Hematopoietic multipotent progenitor cell treated with erythropoietin and hydrocortisone succinate and interleukin-3 and kit ligand, for 17 days (in vitro differentiated cells): ENCODE measurements at regions not wholly inside any gene's neighbourhood (a gene's known extent, or its start where the extent isn't known, plus 50 kb on each side); places are given as distances from the start of the nearest gene placed in this dataset.
"Not testable (repeated sequence)": the region's sequence is repeated elsewhere in the genome, so short reads cannot be mapped to it uniquely, and the experiment has no call there.

ENCODE experiments used
- DNase-seq: peaks from one replicate; pipeline ENCODE4 v3.0.0-alpha.2; 2015; ENCODE audit warnings: low spot score

- no peak for DNase-seq
Observed at GRCh38 chr4:138500869-138501268, 258.7 kb upstream of the SLC7A11 start.

DNA sequence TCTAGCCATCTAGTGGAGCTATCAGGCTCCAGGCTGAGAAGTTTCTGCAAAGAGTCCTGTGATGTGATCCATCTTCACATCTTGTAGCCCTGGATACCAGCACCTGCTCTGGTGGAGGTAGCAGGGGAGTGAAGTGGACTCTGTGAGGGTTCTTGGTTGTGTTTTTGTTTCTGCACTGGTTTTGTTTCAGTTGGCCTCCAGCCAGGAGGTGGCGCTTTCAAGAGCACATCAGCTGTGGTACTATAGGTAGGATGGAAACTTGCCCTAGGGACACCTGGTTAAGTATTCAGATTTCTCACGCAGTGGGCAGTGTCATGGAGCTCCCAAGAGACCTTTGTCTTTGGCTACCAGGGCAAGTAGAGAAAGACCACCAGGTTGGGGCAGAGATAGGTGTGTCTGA, 257.5 kb upstream of the SLC7A11 start:
- no peak for DNase-seq

GRCh38 chr4:138494931-138495330, 252.8 kb upstream of the SLC7A11 start:
- no peak for DNase-seq

- DNase-seq: no peak
Observed at GRCh38 chr4:138494116-138494515, 252.0 kb upstream of the SLC7A11 start.

DNA sequence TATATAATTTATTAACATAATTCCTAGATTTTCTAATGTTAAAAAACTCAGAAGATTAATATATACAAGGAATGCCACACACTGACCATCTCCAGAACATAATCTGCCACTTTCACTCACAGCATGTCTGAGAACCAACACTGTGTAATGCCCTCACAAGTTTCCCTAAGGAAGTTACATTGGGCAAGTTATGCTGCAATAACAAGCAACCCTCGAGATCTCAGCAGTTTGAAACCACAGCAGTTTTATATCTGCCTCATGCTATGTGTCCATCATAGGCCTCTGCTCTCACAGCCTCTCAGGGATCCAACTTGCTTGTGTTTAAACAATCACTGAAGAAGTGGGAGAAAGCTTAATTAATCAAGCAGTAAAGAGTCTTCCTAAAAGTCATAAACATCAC, 250.0 kb upstream of the SLC7A11 start:
- DNase-seq: no peak

- DNase-seq: no peak
Observed at GRCh38 chr4:138488533-138488932, 246.4 kb upstream of the SLC7A11 start.

- no peak for DNase-seq
Observed at GRCh38 chr4:138487670-138488069, 245.5 kb upstream of the SLC7A11 start.

DNA sequence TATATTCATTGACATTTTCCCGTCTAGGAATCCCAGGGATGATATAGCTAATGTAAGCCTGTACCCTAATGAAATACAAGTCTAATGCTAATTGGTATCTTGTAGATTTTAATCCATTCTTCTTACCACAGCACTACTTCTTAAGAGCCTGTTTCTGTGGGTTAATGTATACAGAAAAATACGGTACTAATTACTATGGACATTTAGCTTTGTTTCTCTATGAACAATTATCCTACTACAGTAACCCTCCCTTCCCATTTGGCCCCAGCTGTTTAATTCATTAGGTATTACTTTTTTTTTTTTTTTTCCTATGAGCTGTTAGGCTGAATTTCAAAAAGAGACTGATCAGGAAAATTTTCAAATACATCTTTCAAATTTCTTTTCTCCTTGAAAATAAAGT, 245.1 kb upstream of the SLC7A11 start:
- no peak for DNase-seq

- no peak for DNase-seq
Observed at GRCh38 chr4:138485498-138485897, 243.3 kb upstream of the SLC7A11 start.

GRCh38 chr4:138475116-138475515, 233.0 kb upstream of the SLC7A11 start:
- no peak for DNase-seq

- DNase-seq: no peak
Observed at GRCh38 chr4:138473339-138473738, 231.2 kb upstream of the SLC7A11 start.

DNA sequence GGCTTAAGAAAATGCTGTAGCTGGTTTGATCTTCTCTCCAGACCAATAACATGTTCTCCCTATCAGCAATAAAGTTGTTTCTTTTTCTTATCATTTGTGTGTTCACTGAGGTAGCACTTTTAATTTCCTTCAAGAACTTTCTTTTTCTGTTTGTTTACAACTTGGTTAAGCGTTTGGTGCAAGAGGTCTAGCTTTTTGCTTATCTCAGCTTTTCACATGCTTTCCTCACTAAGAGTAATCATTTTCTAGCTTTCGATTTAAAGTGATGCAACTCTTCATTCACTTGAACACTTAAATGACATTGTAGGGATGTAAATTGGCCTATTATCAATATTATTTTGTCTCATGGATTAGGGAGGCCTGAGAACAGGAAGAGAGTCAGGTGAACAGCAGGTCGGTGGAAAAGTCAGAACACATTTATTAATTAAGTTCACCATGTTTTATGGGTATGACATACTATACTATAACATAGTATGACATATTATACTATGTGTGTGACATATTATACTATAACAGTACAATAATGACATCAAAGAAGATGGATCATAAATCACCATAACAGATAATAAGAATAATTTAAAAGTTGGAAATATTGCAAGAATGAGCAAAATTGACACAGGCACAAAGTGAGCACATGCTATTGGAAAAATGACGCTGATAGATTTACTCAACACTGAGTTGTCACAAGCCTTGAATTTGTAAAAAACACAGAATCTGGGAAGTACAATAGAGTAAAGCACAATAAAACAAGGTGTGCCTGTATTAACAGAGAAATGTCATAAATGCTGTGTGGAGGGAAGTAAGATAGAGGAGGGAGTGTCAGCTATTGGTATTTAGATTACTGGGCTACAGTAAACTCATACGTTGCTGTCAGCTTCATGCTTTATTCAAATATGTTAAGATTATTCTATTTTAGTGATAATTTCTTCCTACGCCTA, 218.6 kb upstream of the SLC7A11 start:
- no peak for DNase-seq

GRCh38 chr4:138458751-138459150, 216.6 kb upstream of the SLC7A11 start:
- no peak for DNase-seq

DNA sequence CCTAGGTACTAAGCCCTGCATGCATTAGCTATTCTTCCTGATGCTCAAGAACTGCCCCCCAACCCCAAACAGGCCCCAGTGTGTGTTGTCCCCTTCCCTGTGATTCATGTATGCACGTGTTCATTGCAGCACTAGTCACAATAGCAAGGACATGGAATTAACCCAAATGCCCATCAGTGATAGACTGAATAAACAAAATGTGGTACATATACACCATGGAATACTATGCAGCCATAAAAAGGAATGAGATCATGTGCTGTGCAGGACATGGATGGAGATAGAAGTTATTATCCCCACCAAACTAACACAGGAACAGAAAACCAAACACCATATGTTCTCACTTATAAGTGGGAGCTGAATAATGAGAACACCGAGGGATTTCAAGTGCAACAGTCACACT, 214.2 kb upstream of the SLC7A11 start:
- DNase-seq: not testable (repeated sequence)

DNA sequence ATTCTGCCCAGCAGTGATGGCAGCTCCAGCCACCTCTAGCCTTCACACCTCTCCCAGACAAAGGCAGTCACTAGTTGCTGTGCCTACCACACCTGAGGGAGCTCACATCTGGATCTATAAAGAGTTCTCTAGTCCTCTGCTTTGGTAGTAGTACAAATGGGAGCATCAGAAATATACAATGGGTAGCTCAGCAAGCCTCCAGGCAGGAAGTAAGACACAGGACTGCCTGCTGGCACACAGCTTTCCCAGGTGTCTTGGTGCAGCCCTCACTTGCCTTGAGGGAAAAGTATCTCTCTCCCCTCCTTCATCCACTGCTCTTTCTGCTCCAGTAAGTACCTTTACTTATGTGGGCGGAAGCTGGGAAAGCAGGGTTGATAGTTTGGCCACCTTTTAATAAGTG, 212.9 kb upstream of the SLC7A11 start:
- no peak for DNase-seq

DNA sequence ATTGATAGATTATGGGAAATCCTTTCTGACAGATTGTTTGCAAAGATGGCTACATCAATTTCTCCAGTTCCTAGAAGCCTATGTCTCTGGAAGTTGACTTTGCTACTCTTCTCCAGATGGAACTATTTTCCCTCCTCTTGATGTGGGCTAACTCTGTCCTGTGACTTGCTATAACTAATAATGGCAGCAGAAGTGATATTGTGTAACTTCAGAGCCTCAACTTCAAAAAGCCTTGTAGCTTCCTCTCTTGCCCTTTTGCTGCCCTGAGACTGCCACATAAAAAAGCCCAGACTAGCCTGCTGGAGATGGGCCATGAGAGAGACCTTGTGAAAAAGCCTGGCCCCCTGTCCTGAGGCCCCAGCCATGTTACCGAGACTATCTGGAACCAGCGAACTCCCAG, 210.7 kb upstream of the SLC7A11 start:
- no peak for DNase-seq

DNA sequence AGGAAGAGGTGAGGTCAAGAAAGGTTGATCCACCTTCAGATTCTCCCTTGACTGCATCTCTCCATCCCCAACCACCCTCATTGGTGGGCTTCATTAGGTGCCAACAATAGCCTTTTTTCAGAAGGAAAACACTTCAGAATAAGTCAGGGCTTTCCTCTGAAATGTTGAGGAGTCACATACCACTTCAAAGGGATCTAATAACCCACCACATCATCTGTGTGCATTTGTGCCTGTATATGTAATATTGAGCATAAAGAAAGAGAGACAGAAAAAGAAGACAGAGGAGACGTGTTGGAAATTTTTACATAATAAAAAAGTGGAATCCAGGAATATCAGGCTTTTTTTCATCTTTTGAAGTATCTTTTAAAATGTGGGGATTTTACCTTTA, 209.1 kb upstream of the SLC7A11 start:
- DNase-seq: no peak

GRCh38 chr4:138450546-138451275, 208.6 kb upstream of the SLC7A11 start:
- DNase-seq: no peak

DNA sequence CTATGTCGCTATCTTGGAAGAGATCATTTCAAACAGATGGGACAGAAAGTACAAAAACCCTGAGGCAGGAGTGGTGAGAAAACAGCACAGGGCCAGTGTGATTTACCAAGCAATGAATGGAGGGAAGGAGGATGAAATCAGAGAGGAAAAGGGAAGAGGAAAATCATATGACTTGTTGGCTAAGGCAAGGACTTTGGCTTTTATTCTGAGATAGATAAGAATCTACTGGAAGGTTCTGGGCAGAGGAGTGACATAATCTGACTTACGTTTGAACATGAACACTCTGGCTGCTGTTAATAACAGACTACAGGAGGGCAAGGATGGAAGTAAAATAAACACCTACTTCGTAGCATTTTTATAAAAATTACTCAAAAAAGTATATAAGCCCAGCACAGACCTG, 207.8 kb upstream of the SLC7A11 start:
- DNase-seq: no peak

DNA sequence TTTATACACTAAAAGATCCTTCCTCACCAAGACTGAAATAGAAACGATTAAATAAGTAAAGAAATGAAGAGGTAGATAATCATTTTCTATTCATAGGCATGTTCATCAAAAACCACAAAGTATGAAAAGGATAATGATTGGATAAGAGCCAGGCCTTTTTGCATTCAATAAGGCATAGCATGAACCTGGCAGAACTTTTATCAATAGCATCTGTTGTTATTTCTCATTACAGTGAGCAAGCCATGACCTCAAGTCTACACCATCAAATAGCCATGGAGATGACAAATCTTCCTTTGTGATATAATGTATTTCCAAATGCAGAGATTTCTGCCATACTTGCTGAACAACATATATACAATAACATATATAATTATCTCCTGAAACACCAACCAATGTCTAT, 206.0 kb upstream of the SLC7A11 start:
- DNase-seq: no peak

- no peak for DNase-seq
Observed at GRCh38 chr4:138446456-138446855, 204.3 kb upstream of the SLC7A11 start.

DNA sequence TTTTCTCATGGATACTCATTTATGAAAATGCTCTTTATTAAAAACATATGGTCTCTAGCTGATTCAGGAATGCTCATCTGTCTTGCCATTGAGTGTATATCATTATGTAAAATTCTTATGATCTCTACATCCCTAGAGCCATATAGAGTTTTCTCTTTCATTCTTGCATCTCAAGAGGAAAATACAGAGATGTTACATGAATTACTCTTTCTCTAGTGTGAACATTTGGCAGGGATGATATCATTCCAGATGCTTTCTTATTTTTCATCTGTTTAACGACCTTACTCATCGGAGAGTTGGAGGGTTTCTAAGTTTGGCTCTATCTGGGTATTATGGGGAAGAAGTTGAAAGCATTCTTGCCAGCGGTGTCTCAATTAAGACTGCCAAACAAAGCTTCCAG, 202.9 kb upstream of the SLC7A11 start:
- no peak for DNase-seq

DNA sequence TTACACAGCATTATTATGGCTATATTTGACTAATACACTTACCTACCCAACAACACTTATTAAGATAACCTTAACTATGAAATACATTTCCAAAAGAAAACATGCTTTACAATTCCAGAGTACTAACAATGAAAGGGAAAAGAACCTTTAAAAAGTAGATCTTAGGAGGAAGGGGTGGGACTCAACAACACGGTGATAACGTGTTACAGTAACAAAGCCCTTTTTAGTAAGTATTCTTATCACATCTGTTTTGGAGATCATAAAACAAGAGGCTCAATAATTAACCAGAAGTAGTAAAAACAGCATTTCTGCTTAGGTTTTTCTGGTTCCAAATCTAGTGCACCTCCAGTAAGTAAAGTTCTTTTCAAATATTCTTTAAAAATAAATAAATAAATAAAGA, 202.1 kb upstream of the SLC7A11 start:
- DNase-seq: no peak
